ENCODE measurements at regions not wholly inside any gene's neighbourhood (a gene's known extent, or its start where the extent isn't known, plus 50 kb on each side); places are given as distances from the start of the nearest gene placed in this dataset.

DNA sequence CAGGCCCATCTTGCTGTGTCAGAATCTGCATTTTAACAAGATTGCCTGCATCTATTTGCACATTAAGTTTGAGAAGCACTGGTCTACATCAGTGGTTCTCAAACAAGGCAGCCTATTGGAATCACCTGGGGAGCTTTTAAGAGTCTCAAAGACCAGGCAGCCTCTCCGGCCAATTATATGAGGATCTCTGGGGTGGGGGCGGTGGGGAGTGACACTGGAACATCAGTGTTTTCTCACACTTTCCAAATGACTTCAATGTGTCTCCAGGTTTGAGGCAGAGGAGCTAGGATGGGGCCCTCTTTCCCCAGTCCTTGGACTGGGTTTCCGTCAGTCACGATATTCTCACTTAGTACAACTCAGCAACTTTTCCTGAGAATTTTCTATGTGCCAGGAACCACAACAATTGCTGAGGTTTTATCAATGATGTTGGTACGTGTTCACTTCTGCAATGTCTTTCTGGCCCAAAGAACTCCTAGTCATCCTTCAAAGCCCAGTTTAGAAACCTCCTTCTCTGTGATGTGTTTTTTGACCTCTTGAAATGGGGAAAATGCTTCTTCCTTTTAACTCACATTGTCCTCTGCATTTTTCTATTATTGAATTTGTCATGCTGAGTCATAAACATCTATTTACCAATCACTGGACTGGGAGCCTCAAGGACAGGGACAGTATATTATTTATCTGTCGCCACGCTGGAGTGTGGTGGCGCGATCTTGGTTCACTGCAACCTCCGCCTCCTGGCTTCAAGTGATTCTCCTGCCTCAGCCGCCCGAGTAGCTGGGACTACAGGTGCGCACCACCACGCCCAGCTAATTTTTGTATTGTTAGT lies 130.9 kb downstream of the MYCN start:
- no peaks in the 10 kb centered on the region; the same call in 1 of the 2 replicates for H3K27me3 ChIP-seq (ENCODE audit: insufficient read depth, low read length)
- peaks cover 19 to 25% of the 10 kb centered on the region in 2 experiments for H3K4me1 Mint-ChIP-seq
- no peak overlapping the region for H3T11ph ChIP-seq (ENCODE audit: low read length)
- H3K23ac ChIP-seq (ENCODE audit: insufficient read length, low read depth, low read length) = no peak overlapping the region
- H2BK15ac ChIP-seq (ENCODE audit: low read depth, low read length) = no peak overlapping the region
- H3K4ac ChIP-seq (ENCODE audit: low read depth, low read length) = no peak overlapping the region
- TF ChIP-seq, protein P1, sequence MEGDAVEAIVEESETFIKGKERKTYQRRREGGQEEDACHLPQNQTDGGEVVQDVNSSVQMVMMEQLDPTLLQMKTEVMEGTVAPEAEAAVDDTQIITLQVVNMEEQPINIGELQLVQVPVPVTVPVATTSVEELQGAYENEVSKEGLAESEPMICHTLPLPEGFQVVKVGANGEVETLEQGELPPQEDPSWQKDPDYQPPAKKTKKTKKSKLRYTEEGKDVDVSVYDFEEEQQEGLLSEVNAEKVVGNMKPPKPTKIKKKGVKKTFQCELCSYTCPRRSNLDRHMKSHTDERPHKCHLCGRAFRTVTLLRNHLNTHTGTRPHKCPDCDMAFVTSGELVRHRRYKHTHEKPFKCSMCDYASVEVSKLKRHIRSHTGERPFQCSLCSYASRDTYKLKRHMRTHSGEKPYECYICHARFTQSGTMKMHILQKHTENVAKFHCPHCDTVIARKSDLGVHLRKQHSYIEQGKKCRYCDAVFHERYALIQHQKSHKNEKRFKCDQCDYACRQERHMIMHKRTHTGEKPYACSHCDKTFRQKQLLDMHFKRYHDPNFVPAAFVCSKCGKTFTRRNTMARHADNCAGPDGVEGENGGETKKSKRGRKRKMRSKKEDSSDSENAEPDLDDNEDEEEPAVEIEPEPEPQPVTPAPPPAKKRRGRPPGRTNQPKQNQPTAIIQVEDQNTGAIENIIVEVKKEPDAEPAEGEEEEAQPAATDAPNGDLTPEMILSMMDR (conservative IDR thresholded peaks at IDR 0.05) = no peak
- no peaks in the 10 kb centered on the region for H3K9me3 ChIP-seq (ENCODE audit: control insufficient read depth, low read depth, low read length)
- peaks cover 4% of the 10 kb centered on the region; the same call in 1 of the 2 replicates for H3K4me1 ChIP-seq (ENCODE audit: insufficient read depth, low read length)
- H2BK120ac ChIP-seq (ENCODE audit: low read depth, low read length, poor library complexity, severe bottlenecking) = no peak overlapping the region
- no peak overlapping the region for H2AK5ac ChIP-seq (ENCODE audit: insufficient read length, low read length)
- H3K9me3 Mint-ChIP-seq = no peaks in the 10 kb centered on the region
- H3K27ac ChIP-seq (ENCODE audit: insufficient read length, low read depth, low read length) = no peak overlapping the region
- no peak overlapping the region for H3K14ac ChIP-seq (ENCODE audit: insufficient read depth, low read length)
- no peak overlapping the region for H2BK5ac ChIP-seq (ENCODE audit: insufficient read length, low read length)
- no peak overlapping the region for H3K18ac ChIP-seq (ENCODE audit: insufficient read length, low read depth, low read length)
- no peak overlapping the region for H2AFZ ChIP-seq (ENCODE audit: low read length)
- H4K20me1 ChIP-seq (ENCODE audit: control insufficient read depth, insufficient read depth, insufficient read length) = no peaks in the 10 kb centered on the region
- H3K9ac ChIP-seq (ENCODE audit: extremely low read depth, insufficient read length, low read length) = no peak overlapping the region
- no CpG with 5 or more reads among the region's 14 CpGs for WGBS (ENCODE audit: extremely low coverage, insufficient read length, low lambda C conversion rate)
- no peak overlapping the region for H3K4me3 Mint-ChIP-seq
- no peak overlapping the region for H4K5ac ChIP-seq (ENCODE audit: insufficient read length, low read depth, low read length)
- DNase-seq = no peak
- H4K91ac ChIP-seq (ENCODE audit: insufficient read length, low read depth, low read length) = no peak overlapping the region
- H3K27me3 Mint-ChIP-seq (ENCODE audit: low read depth) = peaks cover 4% of the 10 kb centered on the region; the same call in 1 of the 2 replicates
- H4K8ac ChIP-seq (replicated peaks; ENCODE audit: insufficient read length, low read depth, low read length) = no peak overlapping the region
- no peak overlapping the region for H3K4me2 ChIP-seq (ENCODE audit: insufficient read depth, insufficient read length, low read length)
- no peak overlapping the region for H2BK20ac ChIP-seq (ENCODE audit: low read depth, low read length, poor library complexity, severe bottlenecking)
- peaks cover 2% of the 10 kb centered on the region for H3K23me2 ChIP-seq (ENCODE audit: insufficient read length, low read depth, low read length, poor library complexity, severe bottlenecking)
- no peaks in the 10 kb centered on the region for H3K79me2 ChIP-seq (ENCODE audit: insufficient read depth, low read length)
- no peak overlapping the region for H2BK12ac ChIP-seq (ENCODE audit: insufficient read length, low read depth, low read length)
- H3K27ac Mint-ChIP-seq = no peak overlapping the region
- H3K36me3 Mint-ChIP-seq (ENCODE audit: insufficient read depth in 1 of 3, low read depth in 3 of 3) = no peaks in the 10 kb centered on the region; a peak in 1 of 7 replicates
- H3K79me1 ChIP-seq (ENCODE audit: insufficient read depth, low read depth, low read length, poor library complexity, severe bottlenecking) = no peaks in the 10 kb centered on the region
- no peak overlapping the region for H3K56ac ChIP-seq (ENCODE audit: insufficient read length, low read depth, low read length)

Data from H9 (cell line).